Body of pancreas (tissue), 4 donors: ENCODE measurements at regions not wholly inside any gene's neighbourhood (a gene's known extent, or its start where the extent isn't known, plus 50 kb on each side); places are given as distances from the start of the nearest gene placed in this dataset.

ENCODE experiments used
- CTCF ChIP-seq, 7 experiments: fragments of 450-650 bp in 4 of 7; fragments of 200-600 bp in 3 of 7; sonication (generic) in 3 of 7; IDR thresholded peaks; one replicate each; pipeline ENCODE4 v1.5.1; 2016 to 2019; ENCODE audit warnings: antibody characterized with exemption in 7 of 7
- POLR2A ChIP-seq, 3 donors: fragments of 450-650 bp; IDR thresholded peaks; one replicate each; pipeline ENCODE4 v1.6.1; 2016; ENCODE audit warnings: antibody characterized with exemption in 3 of 3, mild to moderate bottlenecking in 2 of 3

GRCh38 chr12:13444076-13444475 lies 247.6 kb downstream of the EMP1 start:
- TF ChIP-seq CTCF (IDR thresholded peaks at IDR 0.05) (no peak), POLR2A (IDR thresholded peaks at IDR 0.05) (no peak)
